DND-41 (cell line): ENCODE measurements at regions not wholly inside any gene's neighbourhood (a gene's known extent, or its start where the extent isn't known, plus 50 kb on each side); places are given as distances from the start of the nearest gene placed in this dataset.

Experiments used
- CTCF ChIP-seq: IDR thresholded peaks from 2 replicates; pipeline ENCODE4 v1.5.1; 2012; ENCODE audit warnings: borderline replicate concordance, low read length, moderate library complexity, mild to moderate bottlenecking; ENCODE audit not compliant: poor library complexity, severe bottlenecking; ENCODE audit errors: extremely low read depth
- EZH2 ChIP-seq: IDR thresholded peaks from 3 replicates; pipeline ENCODE4 v1.6.1; 2012; ENCODE audit warnings: borderline replicate concordance, low read depth, mild to moderate bottlenecking, moderate library complexity, low read length, inconsistent platforms; ENCODE audit not compliant: severe bottlenecking

GRCh38 chr10:120111628-120112027 is 219.1 kb downstream of the SEC23IP start:
- TF ChIP-seq CTCF = no peak
- no peak for TF ChIP-seq EZH2
